GM12878 (cell line): ENCODE measurements at regions not wholly inside any gene's neighbourhood (a gene's known extent, or its start where the extent isn't known, plus 50 kb on each side); places are given as distances from the start of the nearest gene placed in this dataset.

ENCODE experiments used
- ATAC-seq: fragments of 200-7000 bp; cut with Tn5 transposase; 3 replicates; pipeline ENCODE4 v1.9.1; 2020; ENCODE audit warnings: mild to moderate bottlenecking, moderate library complexity
- BruUV-seq: library from RNA; stranded (reverse); fragments of 400-500 nt; replicated peaks from 2 replicates; lab custom pipeline; 2021; lab: Mats Ljungman, UMichigan
- CTCF ChIA-PET: fragments of 300-600 bp; sonication (Branson Sonifier 250); formaldehyde crosslinking; extraction: SDS; loops from one replicate; lab custom pipeline; 2021; ENCODE audit warnings: inconsistent platforms; lab: Yijun Ruan, JAX
- POLR2A ChIA-PET: fragments of 350-600 bp; formaldehyde crosslinking; extraction: SDS; loops from one replicate; lab custom pipeline; 2021; ENCODE audit warnings: inconsistent platforms; lab: Charles Lee
- RAD21 ChIA-PET: fragments of 300-600 bp; sonication (Branson Sonifier 250); formaldehyde crosslinking; loops from one replicate; lab custom pipeline; 2023; ENCODE audit warnings: antibody characterized with exemption; ENCODE audit not compliant: unreplicated experiment; lab: Charles Lee
- SMC1A ChIA-PET: fragments of 300-600 bp; sonication (Branson Sonifier 250); formaldehyde crosslinking; loops from one replicate; lab custom pipeline; 2023; ENCODE audit not compliant: unreplicated experiment, uncharacterized antibody; lab: Charles Lee
- DNase-seq: peaks from one replicate; pipeline ENCODE4 v3.0.0-alpha.2; 2011; ENCODE audit warnings: low read depth, low spot score
- FAIRE-seq: peaks from 3 replicates; lab custom pipeline; 2011; peaks lifted over from hg19 to GRCh38; lab: Jason Lieb, UNC
- H2AFZ ChIP-seq: 2 replicates; pipeline ENCODE4 v1.6.0; 2011; ENCODE audit warnings: low read depth, low read length, control low read depth; ENCODE audit not compliant: control insufficient read depth
- H3K27ac ChIP-seq: 2 replicates; pipeline ENCODE4 v1.5.1; 2011; ENCODE audit warnings: control low read depth; ENCODE audit not compliant: control insufficient read depth, insufficient read depth
- H3K27me3 ChIP-seq, 2 experiments: replicated peaks in 1 of 2; 2 replicates each; pipeline versions ENCODE4 v1.6.0 to v1.6.1; 2011; ENCODE audit warnings: low read length in 1 of 2; ENCODE audit not compliant: control insufficient read depth in 2 of 2, insufficient read depth in 2 of 2
- H3K36me3 ChIP-seq, 2 experiments: 2 replicates each; pipeline ENCODE4 v1.5.1; 2011; ENCODE audit warnings: low read length in 1 of 2; ENCODE audit not compliant: control insufficient read depth in 2 of 2, insufficient read depth in 2 of 2
- H3K4me1 ChIP-seq: 2 replicates; pipeline ENCODE4 v1.6.1; 2011; ENCODE audit warnings: mild to moderate bottlenecking, low read length, moderate library complexity, mixed read lengths; ENCODE audit not compliant: control insufficient read depth, insufficient read depth
- H3K4me2 ChIP-seq: 2 replicates; pipeline ENCODE4 v1.6.0; 2011; ENCODE audit warnings: control low read depth; ENCODE audit not compliant: control insufficient read depth, insufficient read depth
- H3K4me3 ChIP-seq: fragments of 200-600 bp; sonication (generic); 2 replicates; pipeline ENCODE4 v1.5.1; 2016
- H3K79me2 ChIP-seq: 2 replicates; pipeline ENCODE4 v1.6.0; 2011; ENCODE audit warnings: low read length; ENCODE audit not compliant: control insufficient read depth, insufficient read depth
- H3K9ac ChIP-seq: 2 replicates; pipeline ENCODE4 v1.8.0; 2011; ENCODE audit warnings: low read length, control low read depth, mixed read lengths; ENCODE audit not compliant: control insufficient read depth, insufficient read depth
- H3K9me3 ChIP-seq: replicated peaks from 3 replicates; pipeline ENCODE4 v1.5.1; 2011; ENCODE audit warnings: mild to moderate bottlenecking, low read length; ENCODE audit not compliant: control insufficient read depth, insufficient read depth
- H4K20me1 ChIP-seq: 2 replicates; pipeline ENCODE4 v1.6.0; 2011; ENCODE audit not compliant: control insufficient read depth, insufficient read depth
- ASH2L ChIP-seq: fragments of 300-600, 200-600 bp; sonication (generic); IDR thresholded peaks from 2 replicates; pipeline ENCODE4 v1.6.1; 2017; ENCODE audit warnings: low read depth, mild to moderate bottlenecking, borderline replicate concordance
- ATF3 ChIP-seq: IDR thresholded peaks from 2 replicates; pipeline ENCODE4 v1.6.1; 2011; ENCODE audit warnings: low read depth, mild to moderate bottlenecking, low read length, moderate library complexity, borderline replicate concordance; ENCODE audit errors: extremely low read depth
- ATF7 ChIP-seq: fragments of 450-650 bp; IDR thresholded peaks from 2 replicates; pipeline ENCODE4 v1.6.1; 2016; ENCODE audit warnings: low read depth, mild to moderate bottlenecking
- CTCF ChIP-seq, 3 experiments: IDR thresholded peaks in 2 of 3; conservative IDR thresholded peaks in 1 of 3; 2 replicates each; pipeline ENCODE4 v1.5.1; 2011; ENCODE audit warnings: low read depth in 3 of 3, low read length in 3 of 3, mild to moderate bottlenecking in 3 of 3, control low read depth in 2 of 3, moderate library complexity in 2 of 3, inconsistent platforms in 1 of 3, mixed read lengths in 1 of 3; ENCODE audit not compliant: control insufficient read depth in 2 of 3, insufficient read depth in 1 of 3; ENCODE audit errors: extremely low read depth in 1 of 3
- NKRF ChIP-seq: fragments of 450-650 bp; conservative IDR thresholded peaks from 2 replicates; pipeline ENCODE4 v1.6.1; 2017; ENCODE audit warnings: mild to moderate bottlenecking, moderate library complexity
- NR2C1 ChIP-seq: fragments of 450-650 bp; IDR thresholded peaks from 2 replicates; pipeline ENCODE4 v1.6.1; 2017; ENCODE audit warnings: antibody characterized with exemption, mild to moderate bottlenecking, moderate library complexity
- PKNOX1 ChIP-seq: fragments of 450-650 bp; IDR thresholded peaks from 2 replicates; pipeline ENCODE4 v1.6.1; 2016; ENCODE audit warnings: mild to moderate bottlenecking
- RELA ChIP-seq: fragments of 450-650 bp; IDR thresholded peaks from 2 replicates; pipeline ENCODE4 v1.8.0; 2014; ENCODE audit warnings: borderline replicate concordance; ENCODE audit not compliant: partially characterized antibody
- SMAD5 ChIP-seq: IDR thresholded peaks from 2 replicates; pipeline ENCODE4 v1.6.1; 2016; ENCODE audit warnings: antibody characterized with exemption, low read depth
- SREBF1 ChIP-seq: IDR thresholded peaks from 2 replicates; pipeline ENCODE4 v1.6.1; 2012; ENCODE audit warnings: mild to moderate bottlenecking, low read length
- SRF ChIP-seq, 2 experiments: IDR thresholded peaks; 2 replicates each; pipeline ENCODE4 v1.6.1; 2011; ENCODE audit warnings: low read depth in 2 of 2, low read length in 2 of 2, mild to moderate bottlenecking in 1 of 2, moderate library complexity in 1 of 2
- STAT1 ChIP-seq: fragments of 450-650 bp; conservative IDR thresholded peaks from 2 replicates; pipeline ENCODE4 v1.6.1; 2014; ENCODE audit warnings: antibody characterized with exemption, mild to moderate bottlenecking
- ZNF274 ChIP-seq: IDR thresholded peaks from one replicate; pipeline ENCODE4 v1.8.0; 2011; ENCODE audit not compliant: insufficient read length, insufficient read depth
- WGBS: methylation state at CpG from one replicate; pipeline ENCODE4 v1.1.6; 2016; ENCODE audit warnings: low lambda C conversion rate; ENCODE audit not compliant: insufficient replicate concordance, insufficient coverage; ENCODE audit errors: missing lambda C conversion rate; 5-methylcytosine and 5-hydroxymethylcytosine counted together
- in situ Hi-C: fragments of 300-500 bp; cut with MboI; formaldehyde crosslinking; loops from 9 replicates; pipeline ENCODE4 v1.14.3; 2018; ENCODE audit warnings: mixed read lengths
- intact Hi-C: fragments of 100-400 bp; cut with micrococcal nuclease; formaldehyde crosslinking; loops from one replicate; pipeline ENCODE4 v1.14.2; 2022; ENCODE audit not compliant: unreplicated experiment

GRCh38 chr15:69834761-69835160, 263.0 kb downstream of the TLE3 start:
- H3K36me3 ChIP-seq = no peaks in the 10 kb centered on the region
- SMC1A ChIA-PET = interaction anchor here (1.1 kb wide), 1 partner anchor 106 kb away, joined by 3 read pairs; no protein-coding TSS in a partner anchor
- intact Hi-C loops = no loop called here
- H3K4me1 ChIP-seq = no peaks in the 10 kb centered on the region
- no peak overlapping the region for H3K4me3 ChIP-seq
- WGBS = 10% methylated on average over 3 of the region's 3 CpGs
- no peaks in the 10 kb centered on the region for H4K20me1 ChIP-seq
- BruUV-seq = no TSS peak
- ATAC-seq (no peak), DNase-seq (no peak), FAIRE-seq (no peak)
- RAD21 ChIA-PET = no interaction called here
- H3K9me3 ChIP-seq = no peaks in the 10 kb centered on the region
- no peaks in the 10 kb centered on the region for H3K79me2 ChIP-seq
- in situ Hi-C loops = no loop called here
- H3K27ac ChIP-seq = no peak overlapping the region
- no peak overlapping the region for H2AFZ ChIP-seq
- CTCF ChIA-PET = interaction anchor here (1.3 kb wide), 1 partner anchor 14 kb away, joined by 5 read pairs; no protein-coding TSS in a partner anchor
- POLR2A ChIA-PET = no interaction called here
- peaks cover 0 to 11% of the 10 kb centered on the region in 2 experiments; a peak in 2 of 4 replicates for H3K27me3 ChIP-seq
- TF ChIP-seq ATF7 = no peak
- TF ChIP-seq ZNF274 = no peak
- TF ChIP-seq SMAD5 = no peak
- no peak for TF ChIP-seq ASH2L
- no peak for TF ChIP-seq SRF (IDR thresholded peaks at IDR 0.05; ENCODE audit: low read depth in 2 of 2, low read length in 2 of 2)
- no peak for TF ChIP-seq NR2C1
- no peak overlapping the region for H3K9ac ChIP-seq
- no peak overlapping the region for H3K4me2 ChIP-seq

GRCh38 chr15:69836048-69836447, 261.7 kb downstream of the TLE3 start:
- DNase-seq (no peak), FAIRE-seq (no peak), ATAC-seq (no peak)
- Histone ChIP-seq H3K4me3 (no peak overlapping the region), H3K27ac (no peak overlapping the region), H3K9ac (no peak overlapping the region), H4K20me1 (no peaks in the 10 kb centered on the region), H3K9me3 (no peaks in the 10 kb centered on the region), H3K4me1 (no peaks in the 10 kb centered on the region), H3K4me2 (no peak overlapping the region), H2AFZ (no peak overlapping the region), H3K36me3 (no peaks in the 10 kb centered on the region), H3K27me3 (peaks cover 0 to 11% of the 10 kb centered on the region in 2 experiments; a peak in 2 of 4 replicates), H3K79me2 (no peaks in the 10 kb centered on the region)
- WGBS = 13% methylated on average over 3 of the region's 3 CpGs
- no TSS peak for BruUV-seq
- ChIA-PET RAD21 (no interaction called here), POLR2A (no interaction called here), SMC1A (interaction anchor here (1.1 kb wide), 1 partner anchor 108 kb away, joined by 3 read pairs; no protein-coding TSS in a partner anchor), CTCF (no interaction called here)
- intact Hi-C loops = no loop called here
- in situ Hi-C loops = no loop called here
- TF ChIP-seq NKRF (no peak), RELA (no peak), CTCF (IDR thresholded peaks at IDR 0.05 in 2 of 3, conservative IDR thresholded peaks at IDR 0.05 in 1 of 3; ENCODE audit: control insufficient read depth in 2 of 3, extremely low read depth in 1 of 3, insufficient read depth in 1 of 3, low read depth in 3 of 3, low read length in 3 of 3) (no peak), ATF3 (no peak), SREBF1 (no peak), PKNOX1 (no peak), STAT1 (no peak)
